ENCODE measurements at regions not wholly inside any gene's neighbourhood (a gene's known extent, or its start where the extent isn't known, plus 50 kb on each side); places are given as distances from the start of the nearest gene placed in this dataset.

DNA sequence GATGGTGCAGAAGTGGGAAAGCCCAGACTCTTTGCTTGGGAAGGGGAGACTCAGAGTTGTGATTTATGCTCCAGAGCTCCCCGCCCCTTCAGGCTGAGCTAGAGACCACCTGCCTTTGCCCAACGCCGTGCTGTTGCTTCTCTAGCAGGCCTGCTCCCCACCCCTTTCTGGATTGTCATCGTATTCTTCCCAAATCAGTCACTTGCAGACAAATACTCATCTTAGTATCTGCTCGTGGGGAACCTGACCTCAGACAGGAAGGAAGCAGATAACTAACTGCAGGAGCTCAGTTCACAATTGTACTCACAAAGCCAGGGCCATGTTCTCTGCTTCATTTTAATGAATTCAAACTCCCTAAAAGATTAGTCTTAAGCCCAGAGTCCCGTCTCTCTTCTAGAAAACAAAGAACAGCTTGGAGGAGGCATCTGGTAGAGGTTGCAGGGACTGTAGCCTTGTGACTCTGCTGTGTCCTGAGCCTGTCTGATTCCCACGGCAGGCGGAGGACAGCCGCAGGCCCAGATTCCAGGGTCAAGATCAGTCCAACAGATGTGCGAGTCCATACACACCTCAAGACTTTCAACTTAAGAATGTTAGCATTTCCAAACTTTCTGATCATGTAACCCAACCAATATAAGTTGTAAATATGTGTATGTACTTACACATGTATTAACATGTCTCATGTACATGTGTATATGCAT lies 57.2 kb upstream of the GGTLC1 start:
- no peak for TF ChIP-seq POLR2AphosphoS5 (IDR thresholded peaks at IDR 0.05; ENCODE audit: insufficient read depth in 1 of 2, low read depth in 1 of 2)
- TF ChIP-seq, protein P1, sequence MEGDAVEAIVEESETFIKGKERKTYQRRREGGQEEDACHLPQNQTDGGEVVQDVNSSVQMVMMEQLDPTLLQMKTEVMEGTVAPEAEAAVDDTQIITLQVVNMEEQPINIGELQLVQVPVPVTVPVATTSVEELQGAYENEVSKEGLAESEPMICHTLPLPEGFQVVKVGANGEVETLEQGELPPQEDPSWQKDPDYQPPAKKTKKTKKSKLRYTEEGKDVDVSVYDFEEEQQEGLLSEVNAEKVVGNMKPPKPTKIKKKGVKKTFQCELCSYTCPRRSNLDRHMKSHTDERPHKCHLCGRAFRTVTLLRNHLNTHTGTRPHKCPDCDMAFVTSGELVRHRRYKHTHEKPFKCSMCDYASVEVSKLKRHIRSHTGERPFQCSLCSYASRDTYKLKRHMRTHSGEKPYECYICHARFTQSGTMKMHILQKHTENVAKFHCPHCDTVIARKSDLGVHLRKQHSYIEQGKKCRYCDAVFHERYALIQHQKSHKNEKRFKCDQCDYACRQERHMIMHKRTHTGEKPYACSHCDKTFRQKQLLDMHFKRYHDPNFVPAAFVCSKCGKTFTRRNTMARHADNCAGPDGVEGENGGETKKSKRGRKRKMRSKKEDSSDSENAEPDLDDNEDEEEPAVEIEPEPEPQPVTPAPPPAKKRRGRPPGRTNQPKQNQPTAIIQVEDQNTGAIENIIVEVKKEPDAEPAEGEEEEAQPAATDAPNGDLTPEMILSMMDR (IDR thresholded peaks at IDR 0.05) = no peak
- no peak for TF ChIP-seq POLR2A (IDR thresholded peaks at IDR 0.05)

Data from vagina (tissue), 2 donors.